Activated naive CD8-positive, alpha-beta T cell treated with anti-CD3 and anti-CD28 coated beads, Interleukin-2, amount 50 U/mL, for 24 hours (primary cell): ENCODE measurements at regions not wholly inside any gene's neighbourhood (a gene's known extent, or its start where the extent isn't known, plus 50 kb on each side); places are given as distances from the start of the nearest gene placed in this dataset.

ENCODE experiments used
- ATAC-seq: fragments of 150-1000 bp; cut with Tn5 transposase; one replicate; pipeline ENCODE4 v1.10.0; 2021
- DNase-seq: peaks from one replicate; pipeline ENCODE4 v3.0.0; 2021
- H3K27ac Mint-ChIP-seq: one replicate; pipeline ENCODE4 v1.8.0; 2021; ENCODE audit warnings: mild to moderate bottlenecking, mixed read lengths
- H3K27me3 Mint-ChIP-seq: one replicate; pipeline ENCODE4 v1.8.0; 2021; ENCODE audit warnings: mixed read lengths
- H3K36me3 Mint-ChIP-seq: one replicate; pipeline ENCODE4 v1.8.0; 2021; ENCODE audit warnings: low read depth, mixed read lengths
- H3K4me1 Mint-ChIP-seq: one replicate; pipeline ENCODE4 v1.8.0; 2021; ENCODE audit warnings: mixed read lengths
- H3K4me3 Mint-ChIP-seq: one replicate; pipeline ENCODE4 v1.8.0; 2021; ENCODE audit warnings: mild to moderate bottlenecking, moderate library complexity, mixed read lengths
- H3K9me3 Mint-ChIP-seq: one replicate; pipeline ENCODE4 v1.8.0; 2021; ENCODE audit warnings: mixed read lengths

DNA sequence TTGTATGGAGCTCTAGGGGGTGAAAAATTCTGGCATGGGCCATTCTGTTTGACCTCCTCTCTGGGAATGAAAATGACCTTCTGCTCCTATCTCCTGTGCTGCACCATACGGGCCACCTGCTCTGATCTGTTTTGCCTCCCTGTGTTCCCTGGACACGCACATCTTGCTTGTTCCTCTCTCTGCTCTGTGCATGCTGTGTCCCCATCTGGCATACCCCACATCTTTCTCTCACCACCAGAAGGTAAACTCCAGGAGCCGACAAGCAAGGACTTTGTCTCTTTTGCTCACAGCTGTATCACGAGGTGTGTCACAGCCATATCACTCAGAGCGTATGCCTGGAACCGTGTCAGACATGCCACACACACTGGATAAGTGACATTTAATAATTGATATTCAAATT, 208.4 kb upstream of the DTNBP1 start:
- ATAC-seq (no peak), DNase-seq (no peak)
- no peak overlapping the region for H3K27ac Mint-ChIP-seq
- H3K36me3 Mint-ChIP-seq: no peaks in the 10 kb centered on the region
- no peak overlapping the region for H3K4me3 Mint-ChIP-seq
- peaks cover 9% of the 10 kb centered on the region for H3K27me3 Mint-ChIP-seq
- H3K9me3 Mint-ChIP-seq: no peaks in the 10 kb centered on the region
- peaks cover 2% of the 10 kb centered on the region for H3K4me1 Mint-ChIP-seq

DNA sequence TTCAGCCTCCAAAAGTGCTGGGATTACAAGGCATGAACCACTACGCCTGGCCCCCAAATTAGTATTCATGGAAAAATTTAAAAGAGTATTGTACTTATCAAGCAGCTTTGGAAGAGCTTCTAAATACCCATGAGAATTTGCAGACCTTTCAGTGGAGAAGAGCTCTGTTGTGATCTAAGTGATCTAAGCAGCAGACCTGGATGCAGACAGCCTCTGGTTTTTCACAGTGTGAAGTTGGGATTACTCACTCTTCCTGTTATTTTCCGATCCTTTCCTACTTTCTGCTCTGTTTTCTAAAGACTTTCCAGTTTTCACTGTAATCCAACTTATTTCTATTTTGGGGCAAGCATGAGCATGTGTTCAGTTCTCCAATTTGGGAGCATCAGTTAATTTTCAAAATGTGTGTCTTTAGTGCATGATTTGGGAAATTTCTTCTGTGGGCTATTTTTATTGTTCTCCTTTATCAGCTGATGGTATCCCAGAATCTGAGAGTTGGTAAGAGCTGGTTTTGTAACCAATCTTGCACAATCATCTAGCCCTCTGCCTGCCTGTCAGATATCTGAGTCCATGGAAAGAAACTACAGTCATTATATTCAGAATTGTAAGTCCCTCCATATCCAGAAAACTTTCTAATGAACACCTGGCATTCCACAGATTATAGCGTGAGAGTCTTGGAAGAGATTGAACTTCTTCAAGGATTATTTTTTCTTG, 207.7 kb upstream of the DTNBP1 start:
- ATAC-seq (no peak), DNase-seq (no peak)
- H3K27me3 Mint-ChIP-seq: peaks cover 9% of the 10 kb centered on the region
- no peaks in the 10 kb centered on the region for H3K36me3 Mint-ChIP-seq
- no peaks in the 10 kb centered on the region for H3K4me1 Mint-ChIP-seq
- H3K27ac Mint-ChIP-seq: no peak overlapping the region
- no peak overlapping the region for H3K4me3 Mint-ChIP-seq
- no peaks in the 10 kb centered on the region for H3K9me3 Mint-ChIP-seq

DNA sequence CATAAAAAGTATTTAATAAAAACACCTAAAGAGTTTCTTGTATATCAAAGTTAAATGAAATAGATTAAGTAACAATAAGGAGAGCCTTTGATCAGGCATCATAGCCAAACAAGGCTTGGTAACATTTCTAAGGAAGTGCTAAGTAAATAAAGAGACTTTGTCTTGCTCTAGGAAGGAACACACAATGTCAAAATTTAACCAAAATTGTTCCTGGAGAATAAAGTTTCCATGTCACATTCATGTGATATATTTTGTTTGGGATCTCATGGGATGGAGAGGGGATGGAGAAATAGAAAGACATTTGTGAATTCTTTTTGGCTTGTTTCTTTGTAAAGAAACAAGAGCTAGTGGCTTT, 201.9 kb upstream of the DTNBP1 start:
- ATAC-seq: no peak
- Mint-ChIP-seq H3K27me3 (peaks cover 3% of the 10 kb centered on the region), H3K4me3 (no peak overlapping the region), H3K36me3 (no peaks in the 10 kb centered on the region), H3K9me3 (no peaks in the 10 kb centered on the region), H3K27ac (no peak overlapping the region), H3K4me1 (no peaks in the 10 kb centered on the region)
- no peak for DNase-seq

DNA sequence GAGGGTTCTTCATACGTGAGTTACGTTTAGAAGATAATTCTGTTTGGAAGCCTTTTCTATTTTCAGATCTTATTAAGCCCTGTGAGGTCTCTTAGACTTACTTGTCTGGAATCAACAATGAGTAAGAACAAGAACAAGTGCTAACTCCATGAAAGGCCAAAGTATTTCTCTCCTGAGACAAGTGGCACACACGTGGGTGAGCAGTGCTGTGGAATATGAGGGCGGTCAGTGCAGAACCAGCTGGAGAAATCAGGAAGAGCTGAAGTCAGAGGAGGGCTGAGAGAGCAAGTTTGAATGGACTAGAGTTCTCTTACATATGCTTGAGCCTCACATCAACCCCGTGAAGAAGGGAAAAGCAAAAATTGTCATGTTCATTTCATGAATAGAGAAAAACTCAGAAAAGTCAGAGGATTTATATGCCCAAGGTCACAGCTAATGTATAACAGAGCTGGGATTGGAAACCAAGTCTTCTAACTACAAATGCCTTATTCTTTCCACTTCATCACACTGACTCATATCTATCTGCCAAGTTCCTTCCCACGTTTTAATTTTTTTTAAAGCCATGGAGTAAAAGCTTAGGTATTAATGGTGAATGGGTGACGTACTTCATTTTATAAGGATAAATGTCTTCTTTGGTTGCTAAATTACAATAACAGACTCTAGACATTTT, 201.3 kb upstream of the DTNBP1 start:
- Mint-ChIP-seq H3K27ac (no peak overlapping the region), H3K36me3 (no peaks in the 10 kb centered on the region), H3K9me3 (no peaks in the 10 kb centered on the region), H3K4me1 (no peaks in the 10 kb centered on the region), H3K4me3 (no peak overlapping the region), H3K27me3 (peaks cover 3% of the 10 kb centered on the region)
- ATAC-seq (no peak), DNase-seq (no peak)

DNA sequence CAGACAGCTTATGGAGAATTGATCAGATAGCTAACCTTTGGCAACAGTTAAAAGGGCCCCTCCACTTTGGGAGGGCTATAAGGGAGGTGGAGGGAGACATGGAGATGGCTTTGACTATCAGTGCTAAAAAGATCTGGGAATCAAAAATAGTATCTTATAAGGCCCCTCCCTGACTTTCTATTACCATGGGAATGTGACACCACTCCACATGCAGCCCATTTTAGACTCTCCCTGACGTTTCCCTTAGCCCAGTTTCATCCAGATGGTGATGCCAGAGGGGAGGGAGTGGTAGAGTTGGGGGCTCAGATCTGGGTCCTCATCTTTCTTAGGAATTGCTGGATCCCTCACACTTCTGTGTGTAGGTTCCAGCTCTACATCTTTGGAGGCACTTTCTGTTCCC, 200.0 kb upstream of the DTNBP1 start:
- H3K9me3 Mint-ChIP-seq: no peaks in the 10 kb centered on the region
- no peaks in the 10 kb centered on the region for H3K27me3 Mint-ChIP-seq
- no peak for DNase-seq
- no peaks in the 10 kb centered on the region for H3K36me3 Mint-ChIP-seq
- no peaks in the 10 kb centered on the region for H3K4me1 Mint-ChIP-seq
- no peak overlapping the region for H3K4me3 Mint-ChIP-seq
- ATAC-seq: no peak
- H3K27ac Mint-ChIP-seq: no peak overlapping the region

DNA sequence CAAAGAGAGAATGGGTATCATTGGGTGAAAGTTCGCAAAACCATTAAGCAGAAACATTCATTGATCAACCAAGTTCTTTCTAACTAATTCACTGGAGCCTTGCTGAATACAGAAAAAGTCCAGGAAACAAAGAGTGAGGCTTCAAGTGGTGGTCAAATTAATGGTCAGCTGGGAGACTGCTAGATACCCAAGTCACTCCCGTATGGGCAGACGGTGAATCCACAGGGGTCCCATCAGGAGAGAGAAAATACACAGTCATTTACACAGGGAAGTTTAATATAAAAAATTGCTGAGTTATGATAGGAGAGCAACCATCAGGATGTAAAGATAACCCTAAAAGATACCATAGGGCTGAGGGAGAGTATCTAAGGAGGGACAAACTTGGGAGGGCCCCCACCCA, 198.7 kb upstream of the DTNBP1 start:
- DNase-seq: no peak
- no peak overlapping the region for H3K27ac Mint-ChIP-seq
- H3K36me3 Mint-ChIP-seq: no peaks in the 10 kb centered on the region
- H3K27me3 Mint-ChIP-seq: no peaks in the 10 kb centered on the region
- no peak overlapping the region for H3K4me3 Mint-ChIP-seq
- H3K4me1 Mint-ChIP-seq: no peaks in the 10 kb centered on the region
- no peaks in the 10 kb centered on the region for H3K9me3 Mint-ChIP-seq
- no peak for ATAC-seq

DNA sequence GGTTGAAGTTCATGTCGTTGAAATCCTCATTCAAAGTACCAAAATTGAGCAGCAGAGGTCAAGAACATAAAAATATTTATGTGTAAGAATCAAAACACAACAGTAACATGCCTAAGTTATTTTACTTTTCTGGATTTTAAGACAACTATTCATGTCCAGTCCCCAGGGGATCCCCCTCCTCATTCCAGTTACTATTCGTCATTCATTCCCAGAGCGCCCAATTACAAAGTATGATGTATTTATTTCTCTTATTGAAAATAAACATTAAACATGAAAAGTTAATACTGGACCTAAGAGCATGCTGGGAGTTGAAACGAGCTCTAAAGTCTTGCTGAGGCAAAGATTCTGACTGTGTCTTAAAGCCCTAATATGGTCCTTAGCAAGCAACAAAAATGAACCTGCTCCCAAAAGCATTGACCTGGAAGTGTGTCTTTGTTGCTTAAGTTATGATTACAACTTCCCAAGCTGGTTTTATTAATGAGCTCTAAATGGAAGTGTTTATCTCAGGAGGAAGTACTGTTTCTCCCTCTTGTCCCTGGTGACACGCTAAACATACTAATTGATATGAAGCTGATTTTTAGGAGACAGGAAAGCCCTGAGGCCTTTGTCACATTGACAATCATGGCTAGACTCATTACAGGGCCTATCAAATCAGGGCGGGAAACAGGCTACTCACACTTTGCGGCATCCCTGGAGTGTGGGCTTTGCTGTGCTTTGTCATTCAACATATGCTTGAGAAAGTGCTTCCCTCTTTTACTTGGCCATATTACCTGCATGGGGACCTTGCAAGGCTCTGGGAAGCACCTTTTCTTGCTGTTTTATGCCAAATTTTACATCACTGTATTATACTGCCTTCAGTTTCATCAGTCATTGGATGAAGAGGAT, 192.2 kb upstream of the DTNBP1 start:
- DNase-seq: no peak
- peaks cover 1% of the 10 kb centered on the region for H3K36me3 Mint-ChIP-seq
- no peaks in the 10 kb centered on the region for H3K4me1 Mint-ChIP-seq
- peaks cover 3% of the 10 kb centered on the region for H3K27me3 Mint-ChIP-seq
- H3K9me3 Mint-ChIP-seq: no peaks in the 10 kb centered on the region
- no peak for ATAC-seq
- H3K4me3 Mint-ChIP-seq: no peak overlapping the region
- H3K27ac Mint-ChIP-seq: no peak overlapping the region

DNA sequence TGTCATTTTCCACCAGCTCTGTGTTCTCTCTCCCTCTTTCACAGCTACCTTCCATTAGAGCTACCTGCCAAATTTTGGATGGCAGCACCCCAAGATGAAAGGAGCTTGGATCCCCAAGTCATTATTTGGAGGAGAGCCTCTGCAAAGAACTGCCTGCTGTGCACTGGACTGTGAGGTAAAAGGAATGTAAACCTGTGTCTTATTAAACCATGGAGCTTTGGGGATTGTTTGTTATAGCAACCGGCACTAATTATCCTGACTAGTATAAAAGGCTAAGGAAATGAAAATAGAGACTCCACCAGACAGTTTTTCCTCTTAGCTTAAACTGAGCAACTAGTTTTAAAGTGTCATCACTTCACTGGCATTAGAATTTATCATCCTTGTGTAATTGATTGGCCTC, 191.6 kb upstream of the DTNBP1 start:
- no peak for ATAC-seq
- no peaks in the 10 kb centered on the region for H3K4me1 Mint-ChIP-seq
- H3K27me3 Mint-ChIP-seq: peaks cover 3% of the 10 kb centered on the region
- DNase-seq: no peak
- H3K36me3 Mint-ChIP-seq: peaks cover 1% of the 10 kb centered on the region
- H3K9me3 Mint-ChIP-seq: no peaks in the 10 kb centered on the region
- no peak overlapping the region for H3K4me3 Mint-ChIP-seq
- no peak overlapping the region for H3K27ac Mint-ChIP-seq

DNA sequence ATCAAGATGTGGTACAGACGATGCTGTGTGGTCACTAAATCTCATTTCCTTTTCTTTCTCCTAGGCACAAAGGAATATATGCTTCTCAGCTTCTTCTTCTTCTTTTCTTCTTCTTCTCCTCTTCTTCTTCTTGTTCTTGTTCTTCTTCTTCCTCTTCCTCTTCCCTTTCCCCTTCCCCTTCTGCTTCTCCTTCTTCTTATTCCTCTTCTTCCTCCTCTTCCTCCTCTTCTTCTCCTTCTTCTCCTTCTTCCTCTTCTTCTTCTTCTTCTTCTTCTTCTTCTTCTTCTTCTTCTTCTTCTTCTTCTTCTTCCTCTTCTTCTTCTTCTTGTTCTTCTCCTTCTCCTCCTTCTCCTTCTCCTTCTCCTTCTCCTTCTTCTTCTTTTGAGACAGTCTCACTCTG, 190.4 kb upstream of the DTNBP1 start:
- no peak for DNase-seq
- ATAC-seq: no peak
- Mint-ChIP-seq H3K9me3 (no peaks in the 10 kb centered on the region), H3K27me3 (peaks cover 3% of the 10 kb centered on the region), H3K4me1 (no peaks in the 10 kb centered on the region), H3K27ac (no peak overlapping the region), H3K4me3 (no peak overlapping the region), H3K36me3 (peaks cover 1% of the 10 kb centered on the region)

DNA sequence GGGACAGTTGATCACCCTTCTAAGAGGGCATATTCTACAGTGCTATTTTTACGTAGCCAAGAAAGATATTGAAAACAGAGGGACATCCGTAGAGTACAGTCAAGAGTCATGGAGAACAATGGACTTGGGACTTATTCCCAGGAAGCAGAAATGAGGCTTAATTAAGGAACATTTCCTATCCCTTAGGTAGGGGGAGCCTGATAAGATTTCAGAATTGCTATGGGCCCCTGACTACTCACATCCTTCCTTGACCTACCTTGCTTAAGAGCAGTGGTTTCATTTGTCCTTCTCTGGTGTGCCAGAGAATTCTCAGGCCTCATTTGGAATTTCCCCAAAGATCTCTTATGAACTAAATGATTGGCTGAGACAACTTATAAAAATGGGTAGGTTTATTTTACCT, 189.5 kb upstream of the DTNBP1 start:
- H3K36me3 Mint-ChIP-seq: peaks cover 1% of the 10 kb centered on the region
- H3K4me3 Mint-ChIP-seq: no peak overlapping the region
- H3K27ac Mint-ChIP-seq: no peak overlapping the region
- no peak for DNase-seq
- no peaks in the 10 kb centered on the region for H3K4me1 Mint-ChIP-seq
- ATAC-seq: no peak
- peaks cover 3% of the 10 kb centered on the region for H3K27me3 Mint-ChIP-seq
- no peaks in the 10 kb centered on the region for H3K9me3 Mint-ChIP-seq

DNA sequence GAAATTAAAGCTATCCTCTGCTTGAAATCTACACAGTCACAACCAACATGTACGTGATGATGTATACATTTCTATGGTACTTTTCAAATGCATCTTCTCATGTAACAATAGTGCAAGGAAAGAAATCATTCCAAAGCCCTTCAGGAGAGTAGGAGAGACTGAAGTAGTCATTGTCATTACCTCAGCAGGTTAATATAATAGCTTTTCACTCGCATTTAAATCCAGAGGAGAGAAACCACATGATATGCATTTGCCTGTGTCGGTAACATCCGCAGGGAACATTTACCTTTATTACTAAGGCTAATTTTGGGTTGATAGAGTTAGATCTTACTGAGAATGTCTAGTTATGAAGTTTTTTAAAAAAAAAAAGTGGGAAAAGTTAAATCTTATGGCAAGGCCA, 186.6 kb upstream of the DTNBP1 start:
- no peaks in the 10 kb centered on the region for H3K9me3 Mint-ChIP-seq
- peaks cover 3% of the 10 kb centered on the region for H3K27me3 Mint-ChIP-seq
- no peak overlapping the region for H3K27ac Mint-ChIP-seq
- DNase-seq: no peak
- ATAC-seq: no peak
- no peak overlapping the region for H3K4me3 Mint-ChIP-seq
- peaks cover 1% of the 10 kb centered on the region for H3K36me3 Mint-ChIP-seq
- no peaks in the 10 kb centered on the region for H3K4me1 Mint-ChIP-seq

DNA sequence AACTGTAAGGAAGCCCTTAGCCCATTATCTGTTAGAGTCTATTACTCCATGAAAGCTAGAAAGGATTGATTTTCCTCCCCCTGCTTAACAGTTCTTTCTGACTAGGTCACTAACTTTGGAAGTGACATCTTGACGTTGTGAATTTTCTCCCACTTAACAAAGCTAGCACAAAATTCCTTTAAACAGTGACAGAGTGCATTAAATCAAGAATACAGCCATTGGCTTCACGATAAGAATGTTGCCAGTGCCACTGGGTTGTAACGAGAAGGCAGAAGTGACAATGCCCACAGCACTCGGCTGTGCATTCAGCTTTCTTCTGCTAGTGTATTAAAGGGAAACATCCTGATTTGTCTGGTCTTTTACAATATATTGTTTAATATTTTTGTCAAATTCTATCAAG, 182.7 kb upstream of the DTNBP1 start:
- Mint-ChIP-seq H3K36me3 (no peaks in the 10 kb centered on the region), H3K4me1 (no peaks in the 10 kb centered on the region), H3K9me3 (no peaks in the 10 kb centered on the region), H3K27me3 (no peaks in the 10 kb centered on the region), H3K27ac (no peak overlapping the region), H3K4me3 (no peak overlapping the region)
- no peak for ATAC-seq
- no peak for DNase-seq

DNA sequence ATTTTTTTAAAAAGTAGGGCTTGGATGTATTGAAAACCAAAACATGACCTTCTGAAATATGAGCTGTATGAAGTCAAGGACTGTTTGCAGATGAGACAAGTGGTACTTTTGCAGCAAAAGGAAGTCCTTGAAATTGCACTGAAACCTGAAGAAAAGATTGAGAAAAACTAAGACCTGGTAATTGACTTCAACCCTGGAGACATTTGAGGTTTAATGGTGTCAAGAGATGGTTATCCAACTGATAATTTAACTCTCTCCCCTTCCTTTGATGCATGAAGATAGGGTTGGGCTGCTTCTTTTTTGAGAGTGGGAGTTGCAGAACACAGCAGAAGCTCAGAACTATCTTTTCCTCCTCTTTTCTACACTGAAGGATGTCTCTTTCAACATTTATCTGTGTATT, 180.9 kb upstream of the DTNBP1 start:
- Mint-ChIP-seq H3K4me3 (no peak overlapping the region), H3K4me1 (no peaks in the 10 kb centered on the region), H3K27me3 (no peaks in the 10 kb centered on the region), H3K9me3 (no peaks in the 10 kb centered on the region), H3K27ac (no peak overlapping the region), H3K36me3 (no peaks in the 10 kb centered on the region)
- DNase-seq (no peak), ATAC-seq (no peak)

DNA sequence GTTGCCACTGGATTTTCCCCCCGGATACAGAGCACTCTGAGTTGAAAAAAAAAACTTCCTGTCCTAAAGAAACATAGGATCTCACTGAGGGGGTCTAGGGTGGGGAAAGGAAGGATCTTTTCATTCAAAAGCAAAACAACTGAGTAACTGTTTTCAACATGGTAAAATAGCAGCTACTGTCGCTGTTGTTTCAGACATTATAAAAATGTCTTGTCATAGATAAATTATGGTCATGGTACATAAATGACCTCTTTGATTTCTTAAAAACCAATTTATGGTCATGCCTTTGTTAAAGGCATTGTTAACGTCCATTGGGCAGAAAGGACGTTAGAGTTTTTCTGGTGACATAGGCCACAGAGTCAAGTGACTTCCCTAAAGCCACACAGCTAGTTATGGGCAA, 180.4 kb upstream of the DTNBP1 start:
- ATAC-seq (no peak), DNase-seq (no peak)
- Mint-ChIP-seq H3K27ac (no peak overlapping the region), H3K36me3 (no peaks in the 10 kb centered on the region), H3K27me3 (no peaks in the 10 kb centered on the region), H3K9me3 (no peaks in the 10 kb centered on the region), H3K4me3 (no peak overlapping the region), H3K4me1 (no peaks in the 10 kb centered on the region)

DNA sequence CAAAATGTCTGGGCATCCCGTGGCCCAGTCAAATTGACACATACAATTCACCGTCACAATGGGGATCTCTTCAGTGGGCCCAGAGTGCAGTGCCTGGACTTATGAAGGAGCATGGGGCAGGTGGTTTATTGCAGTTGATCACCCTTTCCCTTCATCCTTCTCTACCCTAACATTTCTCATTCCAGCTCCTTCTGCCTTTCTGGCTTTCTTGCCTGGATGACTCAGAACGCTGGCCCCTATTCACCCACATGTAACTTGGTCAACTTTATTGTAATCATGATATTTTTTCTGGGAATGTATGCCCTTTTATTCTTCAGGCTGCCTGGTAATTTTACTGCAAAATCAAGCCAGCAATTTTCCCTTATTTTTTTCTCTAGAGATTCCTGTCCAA, 179.9 kb upstream of the DTNBP1 start:
- ATAC-seq (no peak), DNase-seq (no peak)
- no peaks in the 10 kb centered on the region for H3K4me1 Mint-ChIP-seq
- H3K27me3 Mint-ChIP-seq: no peaks in the 10 kb centered on the region
- no peak overlapping the region for H3K27ac Mint-ChIP-seq
- H3K4me3 Mint-ChIP-seq: no peak overlapping the region
- no peaks in the 10 kb centered on the region for H3K9me3 Mint-ChIP-seq
- H3K36me3 Mint-ChIP-seq: no peaks in the 10 kb centered on the region
